ENCODE measurements at regions not wholly inside any gene's neighbourhood (a gene's known extent, or its start where the extent isn't known, plus 50 kb on each side); places are given as distances from the start of the nearest gene placed in this dataset.
"Not testable (repeated sequence)": the region's sequence is repeated elsewhere in the genome, so short reads cannot be mapped to it uniquely, and the experiment has no call there.

DNA sequence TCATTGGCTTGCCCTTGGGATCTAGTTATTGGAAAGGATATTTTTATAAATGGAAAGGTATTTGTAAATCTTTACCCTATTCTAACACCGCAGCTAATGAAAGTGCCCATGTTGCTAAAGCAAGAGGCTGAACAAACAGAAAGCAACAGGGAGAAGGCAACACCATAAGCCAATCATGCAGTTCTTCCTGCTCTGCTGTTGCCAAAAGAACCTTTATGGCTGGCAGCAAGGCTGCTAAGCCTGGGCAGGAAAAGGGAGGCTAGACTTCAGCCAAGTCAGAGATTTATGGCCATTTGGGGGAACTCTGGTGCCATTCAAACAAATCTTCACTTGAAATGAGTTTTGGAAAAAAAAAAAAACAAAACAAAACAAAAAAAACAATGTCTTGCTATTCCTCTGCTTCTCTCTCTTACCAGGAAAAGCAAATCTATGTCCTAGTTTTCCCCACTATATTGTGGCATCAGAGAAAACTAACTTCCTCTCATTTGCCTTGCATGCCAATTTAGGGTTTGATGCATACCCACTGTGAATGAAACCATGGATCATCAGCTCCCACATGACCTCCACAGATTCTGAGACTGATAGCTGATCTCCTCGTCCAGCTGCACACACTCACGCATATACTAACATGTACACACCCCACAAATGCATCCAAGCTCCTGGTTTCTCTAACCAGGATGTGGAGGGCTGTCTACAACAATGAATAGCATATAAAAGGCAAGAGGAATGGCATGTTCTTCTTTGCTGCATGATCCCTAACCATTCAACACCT lies 179.3 kb downstream of the C1D start:
- no peak overlapping the region for H3K27ac Mint-ChIP-seq

DNA sequence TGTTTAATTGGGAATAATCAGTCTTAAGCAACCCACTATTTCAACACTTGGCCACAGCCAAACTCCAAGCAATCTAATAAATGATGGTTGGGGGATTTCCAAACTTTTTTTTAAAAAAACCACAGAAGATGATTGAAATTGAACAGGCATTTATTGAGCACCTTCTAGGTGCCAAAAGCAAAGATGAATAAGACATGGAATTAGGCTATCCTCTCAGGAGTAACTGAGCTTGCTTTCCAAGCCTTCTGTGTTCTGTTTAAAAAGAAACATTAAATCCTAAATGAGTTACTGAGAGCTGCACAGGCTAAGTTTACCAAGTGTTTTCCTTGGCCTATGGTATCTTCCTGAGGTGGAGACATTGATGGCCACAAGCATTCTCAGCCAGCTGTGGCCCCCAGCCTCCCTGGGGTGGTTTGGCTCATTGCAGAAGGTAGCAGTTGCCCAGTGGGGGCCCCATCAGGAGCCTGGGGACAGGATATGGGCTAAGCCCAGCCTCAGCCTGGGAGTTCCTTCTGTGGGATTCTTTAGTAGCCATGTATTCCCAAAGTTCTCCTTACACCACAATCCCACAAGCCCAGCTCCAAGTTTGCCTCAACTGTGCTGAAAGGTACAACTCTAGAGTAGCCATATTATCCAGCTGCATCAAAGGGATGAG lies 174.3 kb downstream of the C1D start:
- Mint-ChIP-seq H3K4me3 (no peak overlapping the region), H3K27me3 (no peaks in the 10 kb centered on the region), H3K27ac (no peak overlapping the region), H3K9me3 (no peaks in the 10 kb centered on the region), H3K36me3 (no peaks in the 10 kb centered on the region), H3K4me1 (no peaks in the 10 kb centered on the region)
- no peak for DNase-seq

More for the DNA sequence above, 179.3 kb downstream of the C1D start:
- H3K36me3 Mint-ChIP-seq = no peaks in the 10 kb centered on the region
- H3K4me3 Mint-ChIP-seq = no peak overlapping the region
- DNase-seq = no peak
- no peaks in the 10 kb centered on the region for H3K9me3 Mint-ChIP-seq
- H3K4me1 Mint-ChIP-seq = no peaks in the 10 kb centered on the region
- no peaks in the 10 kb centered on the region for H3K27me3 Mint-ChIP-seq

DNA sequence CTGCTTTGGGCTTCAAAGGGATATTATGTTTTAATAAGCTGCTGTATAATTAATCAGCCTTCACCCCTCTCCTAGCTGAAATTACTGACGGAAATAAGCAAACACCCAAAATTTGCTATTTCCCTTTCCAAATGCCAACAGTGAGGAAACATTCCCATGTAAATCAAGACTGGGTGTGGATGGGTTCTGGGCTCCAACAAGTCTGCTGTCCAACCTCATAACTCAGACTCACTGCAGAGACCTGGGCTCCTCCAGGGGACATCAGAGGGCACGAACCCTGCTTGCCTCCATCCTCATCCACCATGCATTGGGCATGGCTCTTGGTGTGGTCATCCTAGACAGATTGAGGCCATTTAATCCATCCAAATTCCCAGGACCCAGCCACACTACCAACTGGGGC lies 173.7 kb downstream of the C1D start:
- no peaks in the 10 kb centered on the region for H3K36me3 Mint-ChIP-seq
- no peak overlapping the region for H3K27ac Mint-ChIP-seq
- H3K4me3 Mint-ChIP-seq = no peak overlapping the region
- H3K9me3 Mint-ChIP-seq = no peaks in the 10 kb centered on the region
- H3K4me1 Mint-ChIP-seq = no peaks in the 10 kb centered on the region
- no peak for DNase-seq
- H3K27me3 Mint-ChIP-seq = no peaks in the 10 kb centered on the region

GRCh38 chr2:67891642-67892041 lies 171.2 kb downstream of the C1D start:
- H3K4me3 Mint-ChIP-seq = no peak overlapping the region

DNA sequence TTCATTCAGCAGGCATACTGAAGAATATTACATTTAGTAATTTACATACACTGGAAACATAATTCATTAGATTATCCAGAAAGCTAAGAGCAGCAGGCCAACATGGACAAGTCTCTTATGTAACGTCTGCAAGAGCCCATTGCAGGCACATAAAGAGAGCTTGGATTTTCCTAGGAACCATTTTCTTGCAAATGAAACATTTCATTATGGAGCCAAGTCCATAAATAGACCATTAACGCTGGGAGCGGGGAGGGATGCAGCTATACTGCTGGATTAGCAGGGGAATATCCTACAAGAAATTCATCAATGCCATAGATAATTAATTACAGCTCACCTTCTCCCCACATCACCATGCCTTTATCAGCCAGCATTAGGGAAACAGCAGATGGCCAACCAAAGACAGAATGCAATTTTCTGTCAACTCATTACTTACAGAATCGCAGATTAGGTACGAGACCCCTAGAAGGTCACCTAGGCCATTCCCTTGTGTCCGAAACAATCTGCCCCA lies 170.4 kb downstream of the C1D start:
- Mint-ChIP-seq H3K27ac (no peak overlapping the region), H3K9me3 (no peaks in the 10 kb centered on the region), H3K36me3 (no peaks in the 10 kb centered on the region), H3K4me3 (no peak overlapping the region), H3K27me3 (no peaks in the 10 kb centered on the region), H3K4me1 (no peaks in the 10 kb centered on the region)
- no peak for DNase-seq

More at GRCh38 chr2:67891642-67892041, 171.2 kb downstream of the C1D start:
- H3K27me3 Mint-ChIP-seq = no peaks in the 10 kb centered on the region
- no peak overlapping the region for H3K27ac Mint-ChIP-seq
- no peaks in the 10 kb centered on the region for H3K4me1 Mint-ChIP-seq
- H3K9me3 Mint-ChIP-seq = no peaks in the 10 kb centered on the region
- H3K36me3 Mint-ChIP-seq = no peaks in the 10 kb centered on the region
- DNase-seq = no peak

DNA sequence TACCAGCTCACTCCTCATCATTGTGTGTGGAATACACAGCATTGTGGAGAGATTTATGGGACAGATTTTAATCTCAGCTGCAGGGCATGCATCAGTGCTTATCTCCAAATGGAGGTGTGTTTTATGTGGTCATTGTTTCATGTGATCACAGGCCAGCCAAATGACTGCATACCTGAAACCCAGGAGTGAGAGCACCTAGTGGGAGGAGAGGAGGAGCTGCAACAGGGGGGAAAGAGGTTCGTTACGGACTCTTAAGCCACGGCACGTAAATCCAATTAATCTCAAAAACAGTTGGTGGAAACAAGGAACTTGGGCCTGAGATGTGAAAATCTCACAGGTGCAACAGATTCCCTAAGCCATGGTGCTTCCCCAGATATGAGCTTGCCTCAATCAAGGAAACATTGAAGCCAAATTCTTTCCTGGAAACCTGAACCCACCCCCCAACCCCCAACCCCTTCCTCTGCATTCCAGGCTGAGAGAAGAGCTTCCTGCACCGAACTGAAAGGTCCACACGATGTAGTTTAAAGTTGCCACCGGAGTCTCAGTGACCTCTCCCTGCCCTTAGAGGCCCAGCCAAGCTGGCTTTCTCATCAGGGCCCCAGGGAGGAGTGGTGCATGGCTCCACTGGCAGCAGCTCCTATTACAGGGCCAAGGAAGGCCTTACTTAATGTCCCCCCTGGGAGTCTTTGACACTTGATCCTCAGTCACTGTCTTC lies 167.4 kb downstream of the C1D start:
- no peak overlapping the region for H3K27ac Mint-ChIP-seq
- no peaks in the 10 kb centered on the region for H3K36me3 Mint-ChIP-seq
- H3K4me1 Mint-ChIP-seq = no peaks in the 10 kb centered on the region
- DNase-seq = no peak
- no peak overlapping the region for H3K4me3 Mint-ChIP-seq
- H3K9me3 Mint-ChIP-seq = no peaks in the 10 kb centered on the region
- no peaks in the 10 kb centered on the region for H3K27me3 Mint-ChIP-seq

- no peaks in the 10 kb centered on the region for H3K4me1 Mint-ChIP-seq
- H3K9me3 Mint-ChIP-seq = no peaks in the 10 kb centered on the region
- H3K27ac Mint-ChIP-seq = no peak overlapping the region
- H3K4me3 Mint-ChIP-seq = no peak overlapping the region
- no peak for DNase-seq
- no peaks in the 10 kb centered on the region for H3K27me3 Mint-ChIP-seq
- H3K36me3 Mint-ChIP-seq = no peaks in the 10 kb centered on the region
Observed at GRCh38 chr2:67896076-67896475, 166.7 kb downstream of the C1D start.

- H3K4me3 Mint-ChIP-seq = no peak overlapping the region
- no peaks in the 10 kb centered on the region for H3K27me3 Mint-ChIP-seq
Observed at GRCh38 chr2:67896476-67896875, 166.3 kb downstream of the C1D start.

DNA sequence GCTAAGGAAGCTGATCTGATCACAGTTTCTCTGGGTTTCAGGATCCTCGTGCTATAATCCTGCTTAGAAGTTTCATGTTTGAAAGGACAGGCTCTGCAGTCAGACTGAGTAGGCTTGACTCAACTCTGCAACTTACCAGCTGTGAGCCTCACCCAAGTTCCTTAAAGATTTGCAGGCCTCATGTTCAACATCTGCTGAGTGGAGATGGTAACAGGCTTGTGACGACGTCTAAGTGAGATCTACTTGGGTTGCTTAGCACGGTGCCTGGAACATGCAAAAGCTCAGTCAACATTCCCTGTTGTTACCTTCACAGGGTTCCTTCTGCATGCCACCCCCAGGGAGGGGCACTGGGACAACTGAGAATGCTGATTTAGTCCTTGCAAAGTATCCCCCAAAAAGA lies 164.2 kb downstream of the C1D start:
- Mint-ChIP-seq H3K4me1 (no peaks in the 10 kb centered on the region), H3K4me3 (no peak overlapping the region), H3K27ac (no peak overlapping the region), H3K27me3 (no peaks in the 10 kb centered on the region), H3K9me3 (no peaks in the 10 kb centered on the region), H3K36me3 (no peaks in the 10 kb centered on the region)
- DNase-seq = no peak

More at GRCh38 chr2:67896476-67896875, 166.3 kb downstream of the C1D start:
- H3K9me3 Mint-ChIP-seq = no peaks in the 10 kb centered on the region
- H3K36me3 Mint-ChIP-seq = no peaks in the 10 kb centered on the region
- H3K27ac Mint-ChIP-seq = no peak overlapping the region
- no peaks in the 10 kb centered on the region for H3K4me1 Mint-ChIP-seq
- no peak for DNase-seq

DNA sequence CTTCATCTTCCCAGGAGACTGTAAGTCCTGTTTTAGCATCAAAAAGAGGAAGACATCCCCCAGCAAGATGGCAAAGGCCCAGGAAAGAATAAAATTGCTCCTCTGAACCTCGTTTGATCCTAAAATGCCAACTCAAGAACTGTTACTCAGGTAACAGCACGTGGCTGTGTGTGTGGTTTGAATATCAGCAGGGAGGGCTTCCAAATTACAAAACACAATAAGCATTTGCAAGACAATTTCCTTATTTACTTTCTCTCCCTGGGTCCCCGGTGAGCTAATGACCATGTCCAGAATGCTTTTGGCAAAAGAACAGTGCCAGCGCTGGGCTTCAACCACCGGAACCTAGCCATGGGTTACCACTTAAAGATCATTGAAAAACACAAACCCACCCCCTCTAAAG lies 163.6 kb downstream of the C1D start:
- Mint-ChIP-seq H3K4me1 (no peaks in the 10 kb centered on the region), H3K27me3 (no peaks in the 10 kb centered on the region), H3K36me3 (no peaks in the 10 kb centered on the region), H3K27ac (no peak overlapping the region), H3K4me3 (no peak overlapping the region), H3K9me3 (no peaks in the 10 kb centered on the region)
- DNase-seq = no peak

GRCh38 chr2:67900826-67901225 lies 162.0 kb downstream of the C1D start:
- no peak overlapping the region for H3K27ac Mint-ChIP-seq
- no peaks in the 10 kb centered on the region for H3K4me1 Mint-ChIP-seq
- H3K4me3 Mint-ChIP-seq = no peak overlapping the region
- no peak for DNase-seq
- no peaks in the 10 kb centered on the region for H3K27me3 Mint-ChIP-seq
- H3K9me3 Mint-ChIP-seq = no peaks in the 10 kb centered on the region
- H3K36me3 Mint-ChIP-seq = no peaks in the 10 kb centered on the region

DNA sequence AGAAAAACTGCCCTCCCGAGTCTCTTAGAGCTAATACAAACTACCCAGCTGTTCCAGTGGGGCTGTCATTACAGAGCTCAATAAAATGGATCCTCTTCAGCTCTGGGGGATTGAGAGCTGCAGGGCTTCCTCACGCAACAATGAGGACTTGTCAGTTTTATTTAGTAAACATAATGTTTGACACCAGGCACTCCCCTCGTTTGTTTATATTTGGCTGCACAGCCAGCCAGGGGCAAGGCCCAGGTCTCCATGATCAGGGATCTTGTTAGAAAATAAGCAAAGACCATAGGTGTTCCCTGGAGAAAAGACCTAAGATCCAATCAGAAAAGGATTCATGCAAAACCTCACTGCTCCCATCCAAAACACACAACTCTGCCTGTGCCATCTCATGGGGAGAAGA lies 158.2 kb downstream of the C1D start:
- no peaks in the 10 kb centered on the region for H3K27me3 Mint-ChIP-seq
- H3K9me3 Mint-ChIP-seq = no peaks in the 10 kb centered on the region
- H3K4me3 Mint-ChIP-seq = no peak overlapping the region
- no peaks in the 10 kb centered on the region for H3K36me3 Mint-ChIP-seq
- no peak for DNase-seq
- no peaks in the 10 kb centered on the region for H3K4me1 Mint-ChIP-seq
- H3K27ac Mint-ChIP-seq = no peak overlapping the region

DNA sequence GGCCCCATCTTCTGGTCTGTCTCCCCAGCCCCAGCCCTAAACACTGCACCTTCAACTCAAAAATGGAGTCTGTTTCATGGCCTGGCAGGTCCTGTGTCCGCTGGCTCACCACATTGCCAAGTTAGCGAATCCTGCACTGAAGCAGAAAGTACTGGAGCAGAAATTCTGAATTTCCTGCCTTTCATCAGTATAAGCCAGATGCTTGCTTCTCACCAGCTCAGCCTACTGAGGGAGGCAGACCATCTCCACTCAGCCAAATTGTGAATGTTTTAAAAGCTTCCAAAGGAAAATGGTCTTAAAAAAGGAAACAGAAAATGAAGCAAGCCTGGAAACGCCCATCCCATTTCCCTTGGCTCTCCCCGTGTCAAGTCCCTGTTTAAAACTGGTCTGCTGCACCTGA lies 157.8 kb downstream of the C1D start:
- Mint-ChIP-seq H3K36me3 (no peaks in the 10 kb centered on the region), H3K27ac (no peak overlapping the region), H3K4me3 (no peak overlapping the region), H3K9me3 (no peaks in the 10 kb centered on the region), H3K27me3 (no peaks in the 10 kb centered on the region), H3K4me1 (no peaks in the 10 kb centered on the region)
- no peak for DNase-seq

GRCh38 chr2:67906547-67906946 lies 156.3 kb downstream of the C1D start:
- not testable (repeated sequence) for H3K4me1 Mint-ChIP-seq, H3K27me3 Mint-ChIP-seq, DNase-seq, H3K4me3 Mint-ChIP-seq, H3K36me3 Mint-ChIP-seq, H3K9me3 Mint-ChIP-seq, H3K27ac Mint-ChIP-seq

- Mint-ChIP-seq H3K27me3 (peaks cover 7% of the 10 kb centered on the region), H3K36me3 (no peaks in the 10 kb centered on the region), H3K4me3 (no peak overlapping the region), H3K9me3 (no peaks in the 10 kb centered on the region), H3K4me1 (no peaks in the 10 kb centered on the region), H3K27ac (no peak overlapping the region)
- no peak for DNase-seq
Observed at GRCh38 chr2:67917332-67918054, 145.3 kb downstream of the C1D start.

All from activated naive CD8-positive, alpha-beta T cell treated with anti-CD3 and anti-CD28 coated beads for 36 hours (primary cell).